ENCODE measurements at regions not wholly inside any gene's neighbourhood (a gene's known extent, or its start where the extent isn't known, plus 50 kb on each side); places are given as distances from the start of the nearest gene placed in this dataset.

GRCh38 chr10:71912431-71912830 is 51.8 kb upstream of the CHST3 start:
- peak in 1 of 2 donors; percentile 5 for DNase-seq (ENCODE audit: low read depth in 2 of 2)

DNA sequence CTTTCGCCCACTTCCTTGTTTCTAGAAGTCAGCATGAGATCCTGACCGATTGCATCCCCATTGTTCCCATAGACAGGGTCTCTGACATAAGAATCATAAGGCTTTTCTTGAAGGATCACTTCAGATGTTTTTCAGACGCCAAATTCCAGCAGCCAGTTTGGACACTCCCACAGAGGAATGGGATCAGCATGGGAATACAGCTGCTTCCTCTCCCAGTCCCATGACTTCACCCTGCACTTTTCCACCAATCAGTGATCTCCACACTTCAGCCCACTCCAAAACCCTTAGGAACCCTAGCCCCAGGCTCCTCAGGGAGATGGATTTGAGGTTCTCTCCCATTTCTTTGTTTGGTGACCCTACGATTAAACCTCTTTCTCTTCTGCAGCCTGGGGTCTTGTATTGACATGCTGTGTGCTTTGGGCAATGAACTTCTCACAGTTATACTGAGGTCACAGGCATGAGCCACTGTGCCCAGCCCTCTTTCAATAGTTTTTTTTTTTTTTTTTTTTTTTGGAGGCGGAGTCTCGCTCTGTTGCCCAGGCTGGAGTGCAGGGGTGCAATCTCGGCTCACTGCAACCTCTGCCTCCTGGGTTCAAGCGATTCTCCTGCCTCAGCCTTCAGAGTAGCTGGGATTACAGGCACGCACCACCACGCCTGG is 52.8 kb upstream of the CHST3 start:
- peak in 1 of 2 donors; percentile 61 for DNase-seq (ENCODE audit: low read depth in 2 of 2)

- no peak for DNase-seq (ENCODE audit: low read depth in 2 of 2)
Observed at GRCh38 chr10:71909399-71910083, 54.7 kb upstream of the CHST3 start.

DNA sequence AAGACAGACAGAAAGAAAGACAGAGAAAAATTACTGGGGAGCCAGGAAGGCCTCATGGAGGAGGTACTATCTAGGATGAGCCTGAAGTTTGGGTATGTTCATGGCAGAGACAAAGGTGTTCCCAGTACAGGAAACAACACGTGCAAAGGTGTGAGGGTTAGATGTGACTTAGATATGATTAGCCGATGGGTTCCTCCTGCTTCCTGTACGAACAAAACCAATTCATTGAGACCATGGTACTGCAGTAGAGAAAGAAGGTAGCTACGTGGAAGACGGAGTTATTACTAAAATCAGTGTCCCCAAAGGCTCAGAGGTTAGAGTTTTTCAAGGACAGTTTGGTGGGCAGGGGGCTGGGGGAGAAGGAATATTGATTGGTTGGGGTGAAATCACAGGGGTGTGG is 55.2 kb upstream of the CHST3 start:
- DNase-seq (ENCODE audit: low read depth in 2 of 2): no peak

DNA sequence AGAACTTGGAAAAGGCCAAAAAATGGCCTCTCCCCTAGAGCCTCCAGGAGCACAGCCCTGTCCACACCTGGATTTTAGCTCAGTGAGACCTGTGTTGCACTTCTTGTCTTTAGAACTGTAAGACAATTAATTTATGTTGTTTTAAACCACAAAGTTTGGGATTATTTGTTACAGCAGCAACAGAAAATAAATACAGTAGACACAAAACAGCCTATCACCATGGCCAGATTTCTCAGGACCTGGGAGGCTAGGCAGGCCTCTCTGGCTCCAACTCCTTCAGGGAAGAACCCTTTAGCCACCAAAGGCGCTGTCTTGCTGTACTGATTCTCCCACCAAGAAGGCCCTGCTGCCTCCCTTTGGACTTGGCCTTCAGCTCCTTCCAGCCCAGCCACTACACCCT is 54.1 kb upstream of the PSAP start:
- DNase-seq (ENCODE audit: low read depth in 2 of 2): no peak

- peak in 1 of 2 donors; percentile 43 for DNase-seq (ENCODE audit: low read depth in 2 of 2)
Observed at GRCh38 chr10:71903636-71904250, 52.7 kb upstream of the PSAP start.

GRCh38 chr10:71902351-71902750 is 51.3 kb upstream of the PSAP start:
- no peak for DNase-seq (ENCODE audit: low read depth in 2 of 2)

Data from dermis microvascular lymphatic vessel endothelial cell (primary cell).